Sigmoid colon (tissue), 4 donors: ENCODE measurements at regions not wholly inside any gene's neighbourhood (a gene's known extent, or its start where the extent isn't known, plus 50 kb on each side); places are given as distances from the start of the nearest gene placed in this dataset.

Source experiments
- POLR2A ChIP-seq, 2 donors: fragments of 450-650 bp; IDR thresholded peaks; one replicate each; pipeline ENCODE4 v1.6.1; 2016; ENCODE audit warnings: antibody characterized with exemption in 2 of 2, mild to moderate bottlenecking in 2 of 2, moderate library complexity in 2 of 2
- POLR2AphosphoS5 ChIP-seq, 4 donors: sonication (generic); formaldehyde crosslinking; IDR thresholded peaks; one replicate each; pipeline ENCODE4 v1.6.1; 2017; ENCODE audit warnings: antibody characterized with exemption in 4 of 4
- TF ChIP-seq, protein P1 (sequence below), 4 experiments: fragments of 450-650 bp in 3 of 4; fragments of 200-600 bp in 1 of 4; IDR thresholded peaks; one replicate each; pipeline ENCODE4 v1.5.1; 2016 to 2019; ENCODE audit warnings: antibody characterized with exemption in 4 of 4, mild to moderate bottlenecking in 3 of 4, moderate library complexity in 2 of 4

GRCh38 chr4:24413311-24413784 is 171.0 kb downstream of the DHX15 start:
- TF ChIP-seq POLR2A (IDR thresholded peaks at IDR 0.05) (no peak), POLR2AphosphoS5 (IDR thresholded peaks at IDR 0.05) (no peak)
- TF ChIP-seq, protein P1, sequence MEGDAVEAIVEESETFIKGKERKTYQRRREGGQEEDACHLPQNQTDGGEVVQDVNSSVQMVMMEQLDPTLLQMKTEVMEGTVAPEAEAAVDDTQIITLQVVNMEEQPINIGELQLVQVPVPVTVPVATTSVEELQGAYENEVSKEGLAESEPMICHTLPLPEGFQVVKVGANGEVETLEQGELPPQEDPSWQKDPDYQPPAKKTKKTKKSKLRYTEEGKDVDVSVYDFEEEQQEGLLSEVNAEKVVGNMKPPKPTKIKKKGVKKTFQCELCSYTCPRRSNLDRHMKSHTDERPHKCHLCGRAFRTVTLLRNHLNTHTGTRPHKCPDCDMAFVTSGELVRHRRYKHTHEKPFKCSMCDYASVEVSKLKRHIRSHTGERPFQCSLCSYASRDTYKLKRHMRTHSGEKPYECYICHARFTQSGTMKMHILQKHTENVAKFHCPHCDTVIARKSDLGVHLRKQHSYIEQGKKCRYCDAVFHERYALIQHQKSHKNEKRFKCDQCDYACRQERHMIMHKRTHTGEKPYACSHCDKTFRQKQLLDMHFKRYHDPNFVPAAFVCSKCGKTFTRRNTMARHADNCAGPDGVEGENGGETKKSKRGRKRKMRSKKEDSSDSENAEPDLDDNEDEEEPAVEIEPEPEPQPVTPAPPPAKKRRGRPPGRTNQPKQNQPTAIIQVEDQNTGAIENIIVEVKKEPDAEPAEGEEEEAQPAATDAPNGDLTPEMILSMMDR (IDR thresholded peaks at IDR 0.05) = no peak
